ENCODE measurements at regions not wholly inside any gene's neighbourhood (a gene's known extent, or its start where the extent isn't known, plus 50 kb on each side); places are given as distances from the start of the nearest gene placed in this dataset.

- DNase-seq, result peak; percentile 95
These were observed 78.6 kb downstream of the ARF6 start for GRCh38 chr14:49971156-49972130.

GRCh38 chr14:49972131-49972671 lies 79.3 kb downstream of the ARF6 start:
- DNase-seq, result peak; percentile 95

- peak; percentile 83 for DNase-seq
These were observed 79.9 kb downstream of the ARF6 start for GRCh38 chr14:49972823-49973222.

GRCh38 chr14:49975276-49975675 lies 82.4 kb downstream of the ARF6 start:
- no peak for DNase-seq

GRCh38 chr14:49975799-49976198 lies 82.9 kb downstream of the ARF6 start:
- DNase-seq, result no peak

- no peak for DNase-seq
These were observed 84.4 kb downstream of the ARF6 start for GRCh38 chr14:49977126-49977841.

- DNase-seq, result no peak
These were observed 87.1 kb downstream of the ARF6 start for GRCh38 chr14:49980027-49980426.

- DNase-seq, result peak; percentile 32
These were observed 89.2 kb downstream of the ARF6 start for GRCh38 chr14:49982082-49982481.

- DNase-seq, result no peak
These were observed 89.6 kb downstream of the ARF6 start for GRCh38 chr14:49982501-49982951.

- DNase-seq, result no peak
These were observed 91.5 kb downstream of the ARF6 start for GRCh38 chr14:49984424-49984823.

GRCh38 chr14:49986343-49987014 lies 93.6 kb downstream of the ARF6 start:
- no peak for DNase-seq

GRCh38 chr14:49988080-49988990 lies 95.5 kb downstream of the ARF6 start:
- no peak for DNase-seq

- no peak for DNase-seq
These were observed 97.1 kb downstream of the ARF6 start for GRCh38 chr14:49989966-49990365.

- DNase-seq, result no peak
These were observed 98.6 kb downstream of the ARF6 start for GRCh38 chr14:49991491-49991890.

- DNase-seq, result no peak
These were observed 99.2 kb downstream of the ARF6 start for GRCh38 chr14:49992036-49992435.

- DNase-seq, result no peak
These were observed 99.6 kb downstream of the ARF6 start for GRCh38 chr14:49992448-49992847.

- no peak for DNase-seq
These were observed 100.0 kb downstream of the ARF6 start for GRCh38 chr14:49992901-49993339.

GRCh38 chr14:49993565-49993964 lies 100.7 kb downstream of the ARF6 start:
- no peak for DNase-seq

- no peak for DNase-seq
These were observed 102.2 kb downstream of the ARF6 start for GRCh38 chr14:49994951-49995561.

- no peak for DNase-seq
These were observed 105.1 kb downstream of the ARF6 start for GRCh38 chr14:49997991-49998390.

GRCh38 chr14:49999146-49999761 lies 106.4 kb downstream of the ARF6 start:
- no peak for DNase-seq
